SW480 (cell line): ENCODE measurements at regions not wholly inside any gene's neighbourhood (a gene's known extent, or its start where the extent isn't known, plus 50 kb on each side); places are given as distances from the start of the nearest gene placed in this dataset.

Experiments
- DNase-seq: peaks from one replicate; pipeline ENCODE4 v3.0.0-alpha.2; 2016; ENCODE audit warnings: low spot score

- no peak for DNase-seq
These were observed 470.8 kb downstream of the KCNJ3 start for GRCh38 chr2:155169317-155169716.

DNA sequence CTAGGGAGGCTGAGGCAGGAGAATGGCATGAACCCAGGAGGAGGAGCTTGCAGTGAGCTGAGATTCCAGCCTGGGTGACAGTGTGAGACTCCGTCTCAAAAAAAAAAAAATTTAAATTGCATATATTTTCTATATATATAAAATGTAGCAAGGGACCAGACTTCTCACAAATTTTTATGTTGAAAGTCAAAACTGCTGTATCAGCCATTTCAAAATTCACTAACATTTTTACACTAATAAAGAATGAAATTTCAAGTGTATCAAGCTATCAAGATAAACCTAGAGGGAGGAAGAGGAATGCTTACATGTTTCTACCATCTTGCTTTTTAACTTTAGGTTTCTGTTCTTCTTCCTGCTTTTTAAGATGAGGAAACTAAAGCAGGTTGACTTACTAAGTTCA is 464.0 kb downstream of the KCNJ3 start:
- no peak for DNase-seq

DNA sequence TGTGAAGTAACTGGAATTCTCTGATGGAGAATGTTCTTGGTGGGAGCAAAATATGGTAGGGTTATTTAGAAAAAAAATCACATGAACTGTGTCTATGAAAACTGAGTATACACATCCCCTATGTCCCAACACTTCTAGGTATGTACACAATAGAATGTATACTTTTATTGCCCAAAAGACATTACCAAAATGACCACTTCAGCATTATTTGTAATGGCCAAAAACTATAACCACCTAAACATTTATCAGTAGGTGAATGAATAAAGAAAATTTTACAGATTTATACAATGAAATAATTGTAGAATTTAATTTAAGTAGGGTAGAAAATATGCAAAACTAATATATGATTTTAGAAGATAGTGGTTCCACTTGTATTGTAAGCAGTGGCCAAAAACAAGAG is 462.8 kb downstream of the KCNJ3 start:
- DNase-seq = no peak

DNA sequence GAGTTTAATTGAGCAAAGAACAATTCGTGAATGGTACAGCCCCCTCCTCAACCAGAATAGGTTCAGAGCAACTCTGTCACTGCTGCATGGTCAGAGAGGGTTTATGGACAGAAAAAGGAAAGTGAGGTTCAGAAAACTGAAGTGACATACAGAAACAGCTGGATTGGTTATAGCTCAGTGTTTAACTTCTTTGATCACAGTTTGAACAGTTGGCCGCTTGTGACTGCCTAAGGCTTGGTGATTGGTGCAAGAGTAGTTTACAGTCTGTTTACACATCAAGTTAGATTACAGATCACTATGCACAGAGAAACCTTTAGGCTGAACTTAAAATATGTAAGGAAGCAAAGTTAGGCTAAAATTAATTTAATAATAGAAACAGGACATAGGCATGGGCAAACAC is 459.2 kb downstream of the KCNJ3 start:
- DNase-seq = no peak

DNA sequence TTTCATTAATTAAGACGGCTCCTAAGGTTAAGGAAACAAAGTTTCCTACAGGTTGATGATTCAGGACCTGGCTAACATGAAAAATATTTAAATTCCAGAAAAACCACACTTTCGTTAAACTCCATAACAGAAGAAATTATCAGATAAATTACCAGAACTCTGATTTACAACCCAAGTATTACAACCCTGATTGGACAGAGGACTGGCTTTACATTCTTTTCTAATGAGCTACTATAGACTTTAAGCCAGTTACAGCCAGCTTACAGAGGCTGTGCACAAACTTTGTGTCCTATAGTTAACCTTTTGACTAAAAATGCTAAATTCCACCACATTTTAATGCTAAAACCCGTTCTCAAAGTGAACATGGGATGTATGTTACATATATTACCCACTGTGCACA is 458.6 kb downstream of the KCNJ3 start:
- DNase-seq = no peak

- DNase-seq = no peak
These were observed 453.4 kb downstream of the KCNJ3 start for GRCh38 chr2:155151945-155152344.

DNA sequence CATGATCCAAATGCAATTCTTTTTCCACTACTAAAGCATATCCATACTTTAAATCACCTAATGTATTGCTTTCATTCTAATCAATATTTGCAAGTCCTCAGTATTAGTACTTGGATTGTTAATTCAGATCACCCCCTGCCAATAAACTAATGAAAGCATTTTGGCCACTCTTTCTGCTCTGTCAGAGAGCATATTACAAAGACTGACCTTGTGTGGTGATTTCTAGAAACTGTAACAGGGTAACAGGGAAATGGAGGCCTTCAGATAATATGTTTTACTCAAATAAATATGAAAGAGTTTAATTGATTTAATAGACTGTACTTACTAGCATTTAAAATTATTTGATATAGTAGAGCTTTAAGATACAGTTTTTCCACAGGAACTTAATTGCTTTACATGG is 453.0 kb downstream of the KCNJ3 start:
- DNase-seq = no peak

GRCh38 chr2:155145758-155146229 is 447.3 kb downstream of the KCNJ3 start:
- no peak for DNase-seq

GRCh38 chr2:155141418-155141817 is 442.9 kb downstream of the KCNJ3 start:
- no peak for DNase-seq

DNA sequence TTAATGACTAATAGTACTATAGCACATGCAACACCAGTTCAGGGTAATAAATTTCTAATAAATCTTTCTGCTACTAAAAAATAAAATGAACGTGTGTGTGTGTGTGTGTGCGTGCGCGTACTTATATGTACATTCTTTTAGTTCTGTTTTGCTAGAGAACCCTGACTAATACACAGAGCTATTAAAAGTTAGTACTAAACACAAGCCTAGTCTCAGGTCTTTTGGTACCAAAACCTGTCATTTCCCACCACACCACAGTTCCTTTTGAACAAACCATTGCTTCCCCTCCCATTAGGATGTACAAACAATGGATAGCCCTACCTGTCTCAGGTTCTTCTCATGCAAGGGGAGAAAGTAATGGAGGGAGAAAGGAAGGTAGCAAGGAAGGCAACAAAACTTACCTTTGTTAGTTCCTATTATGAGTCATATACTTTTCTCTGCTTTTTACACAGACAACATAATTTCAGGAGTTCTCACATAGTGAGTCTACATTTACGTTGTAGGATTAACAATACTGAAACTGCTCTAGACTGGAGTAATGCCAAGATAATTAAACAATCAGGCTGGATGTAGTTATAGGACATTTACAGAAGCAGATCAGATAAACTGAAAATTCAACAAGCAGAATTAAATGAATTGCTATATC is 427.2 kb downstream of the KCNJ3 start:
- DNase-seq = no peak

- no peak for DNase-seq
These were observed 417.4 kb downstream of the KCNJ3 start for GRCh38 chr2:155115846-155116245.

- DNase-seq = no peak
These were observed 412.6 kb downstream of the KCNJ3 start for GRCh38 chr2:155111070-155111469.

GRCh38 chr2:155109527-155109926 is 411.0 kb downstream of the KCNJ3 start:
- no peak for DNase-seq

- DNase-seq = no peak
These were observed 401.8 kb downstream of the KCNJ3 start for GRCh38 chr2:155100261-155100660.

DNA sequence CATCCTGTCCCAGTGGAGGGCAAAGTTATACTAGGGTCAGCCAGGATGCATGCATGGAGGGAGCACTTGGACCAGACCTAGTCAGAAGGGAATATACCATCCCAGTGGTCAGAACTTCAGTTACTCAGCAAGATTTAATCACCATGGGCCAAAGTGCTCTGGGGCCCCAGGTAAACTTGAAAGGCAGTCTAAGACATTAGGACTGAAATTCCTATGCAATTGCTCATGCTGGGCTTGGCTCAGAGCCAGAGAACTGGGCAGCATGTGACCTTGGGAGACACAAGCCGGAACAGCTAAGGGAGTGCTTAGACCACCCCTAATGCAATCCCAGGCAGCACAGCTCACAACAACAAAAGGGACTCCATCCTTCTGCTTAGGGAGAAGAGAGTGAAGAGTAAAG is 401.3 kb downstream of the KCNJ3 start:
- DNase-seq = peak; percentile 25

DNA sequence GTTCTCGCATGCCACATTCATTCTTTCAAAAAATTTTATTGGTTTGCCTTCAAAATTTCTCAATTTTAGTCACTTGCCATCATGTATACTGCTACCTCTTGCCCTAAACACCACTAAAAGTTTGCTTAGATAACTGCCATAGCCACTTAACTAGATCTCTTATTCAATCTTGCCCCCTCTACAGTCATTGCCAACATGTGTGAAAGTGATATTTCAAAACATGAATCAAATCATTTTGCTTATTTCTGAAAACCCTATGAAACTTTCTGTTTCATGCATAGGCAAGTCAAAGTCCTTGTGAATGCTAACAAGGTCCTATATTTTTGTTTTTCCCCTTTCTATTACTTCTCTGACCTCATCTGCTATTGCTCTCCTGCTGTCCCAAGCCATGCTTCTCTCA is 397.1 kb downstream of the KCNJ3 start:
- DNase-seq = no peak

- DNase-seq = no peak
These were observed 381.9 kb downstream of the KCNJ3 start for GRCh38 chr2:155080373-155080772.

DNA sequence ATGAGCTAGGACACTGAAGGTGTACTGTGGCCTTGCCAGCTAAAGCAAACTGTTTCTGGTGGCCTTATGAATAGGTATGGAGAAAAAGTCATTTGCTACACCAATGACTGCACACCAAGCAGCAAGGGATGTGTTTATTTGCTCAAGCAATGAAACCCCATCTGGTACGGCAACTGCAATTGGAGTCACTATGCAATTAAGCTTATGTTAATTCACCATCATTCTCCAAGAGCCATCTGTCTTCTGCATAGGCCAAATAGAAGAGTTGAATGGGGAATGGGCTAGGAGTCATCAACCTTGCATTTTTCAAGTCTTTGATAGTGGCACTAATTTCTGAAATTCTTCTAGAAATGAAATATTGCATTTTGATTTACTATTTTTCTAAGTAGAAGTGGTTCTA is 372.0 kb downstream of the KCNJ3 start:
- DNase-seq = no peak

DNA sequence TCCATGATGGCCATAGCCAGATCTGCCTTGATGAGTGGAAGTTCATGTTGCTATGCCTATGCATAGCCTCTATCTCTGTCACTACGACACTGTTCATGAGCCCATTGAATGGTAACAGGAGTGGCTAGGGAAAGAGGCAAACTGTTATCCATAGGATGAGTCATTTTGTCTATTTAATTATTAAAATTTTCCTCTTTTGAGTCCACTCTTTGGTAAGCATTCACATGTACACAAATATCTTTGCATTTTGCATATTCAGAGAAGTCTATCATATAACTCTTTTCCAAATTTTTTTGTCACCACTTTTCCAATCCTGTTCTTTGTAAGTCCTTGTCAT is 364.4 kb downstream of the KCNJ3 start:
- no peak for DNase-seq

- DNase-seq = no peak
These were observed 363.9 kb downstream of the KCNJ3 start for GRCh38 chr2:155062250-155062921.

- DNase-seq = no peak
These were observed 362.4 kb downstream of the KCNJ3 start for GRCh38 chr2:155060896-155061295.

DNA sequence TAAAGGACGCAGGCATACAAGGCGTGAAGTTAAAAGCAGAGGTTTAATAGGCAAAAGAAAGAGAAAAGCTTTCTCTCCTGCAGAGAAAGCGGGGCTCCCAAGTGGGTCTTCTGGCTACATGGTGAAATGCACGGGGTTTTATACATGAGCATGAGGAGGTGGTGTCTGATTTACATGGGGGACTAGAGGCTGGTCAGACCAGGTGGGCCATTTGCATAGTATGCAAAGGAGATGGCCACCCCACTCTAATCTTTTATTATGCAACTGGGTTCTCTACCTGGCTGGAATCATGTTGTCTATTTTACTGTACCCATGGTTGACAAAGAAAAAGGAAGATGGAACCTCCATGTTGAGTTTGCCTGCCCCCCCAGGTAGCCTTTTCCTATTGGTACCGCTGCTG is 356.2 kb downstream of the KCNJ3 start:
- no peak for DNase-seq

- no peak for DNase-seq
These were observed 344.6 kb downstream of the KCNJ3 start for GRCh38 chr2:155043097-155043496.

GRCh38 chr2:155035308-155035707 is 336.8 kb downstream of the KCNJ3 start:
- DNase-seq = no peak
